Spleen (tissue), 7 donors: ENCODE measurements at regions not wholly inside any gene's neighbourhood (a gene's known extent, or its start where the extent isn't known, plus 50 kb on each side); places are given as distances from the start of the nearest gene placed in this dataset.

Experiments
- POLR2A ChIP-seq, 3 donors: fragments of 450-650 bp; IDR thresholded peaks; one replicate each; pipeline ENCODE4 v1.5.1; 2017; ENCODE audit warnings: antibody characterized with exemption in 3 of 3, mild to moderate bottlenecking in 1 of 3
- POLR2AphosphoS5 ChIP-seq, 3 donors: sonication (generic); formaldehyde crosslinking; IDR thresholded peaks; one replicate each; pipeline ENCODE4 v1.5.1; 2017; ENCODE audit warnings: antibody characterized with exemption in 3 of 3
- TF ChIP-seq, protein P1 (sequence below), 11 experiments: fragments of 200-600 bp in 7 of 11; fragments of 450-650 bp in 4 of 11; sonication (generic) in 4 of 11; IDR thresholded peaks in 8 of 11; conservative IDR thresholded peaks in 3 of 11; 1 replicate in 7 of 11; 2 replicates in 4 of 11; pipeline versions ENCODE4 v1.4.0 to v1.8.0; 2016 to 2021; ENCODE audit warnings: antibody characterized with exemption in 11 of 11, inconsistent platforms in 4 of 11, mild to moderate bottlenecking in 1 of 11
- donor health status: DM: no; HTN: no; CAD: no; lungs with moderate emphysema.
- donor health status: DM: no; HTN: no; CAD: no.
- donor health status: DM: no; HTN: no; CAD: no.

DNA sequence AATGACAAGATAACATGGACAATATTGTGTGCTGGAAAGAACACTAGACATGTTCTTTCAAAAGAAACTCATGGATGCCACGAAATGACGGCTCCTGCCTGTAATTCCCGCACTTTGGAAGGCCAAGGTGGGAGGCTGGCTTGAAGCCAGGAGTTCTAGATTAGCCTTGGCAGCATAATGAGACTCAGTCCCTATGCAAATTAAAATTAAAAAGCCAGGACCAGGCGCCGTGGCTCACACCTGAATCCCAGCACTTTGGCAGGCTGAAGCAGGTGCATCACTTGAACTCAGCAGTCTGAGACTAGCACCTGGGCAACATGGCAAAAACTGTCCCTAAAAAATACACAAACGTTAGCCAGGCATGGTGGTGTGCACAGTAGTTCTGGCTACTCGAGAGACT, 814.2 kb downstream of the BRINP1 start:
- TF ChIP-seq, protein P1, sequence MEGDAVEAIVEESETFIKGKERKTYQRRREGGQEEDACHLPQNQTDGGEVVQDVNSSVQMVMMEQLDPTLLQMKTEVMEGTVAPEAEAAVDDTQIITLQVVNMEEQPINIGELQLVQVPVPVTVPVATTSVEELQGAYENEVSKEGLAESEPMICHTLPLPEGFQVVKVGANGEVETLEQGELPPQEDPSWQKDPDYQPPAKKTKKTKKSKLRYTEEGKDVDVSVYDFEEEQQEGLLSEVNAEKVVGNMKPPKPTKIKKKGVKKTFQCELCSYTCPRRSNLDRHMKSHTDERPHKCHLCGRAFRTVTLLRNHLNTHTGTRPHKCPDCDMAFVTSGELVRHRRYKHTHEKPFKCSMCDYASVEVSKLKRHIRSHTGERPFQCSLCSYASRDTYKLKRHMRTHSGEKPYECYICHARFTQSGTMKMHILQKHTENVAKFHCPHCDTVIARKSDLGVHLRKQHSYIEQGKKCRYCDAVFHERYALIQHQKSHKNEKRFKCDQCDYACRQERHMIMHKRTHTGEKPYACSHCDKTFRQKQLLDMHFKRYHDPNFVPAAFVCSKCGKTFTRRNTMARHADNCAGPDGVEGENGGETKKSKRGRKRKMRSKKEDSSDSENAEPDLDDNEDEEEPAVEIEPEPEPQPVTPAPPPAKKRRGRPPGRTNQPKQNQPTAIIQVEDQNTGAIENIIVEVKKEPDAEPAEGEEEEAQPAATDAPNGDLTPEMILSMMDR (IDR thresholded peaks at IDR 0.05 in 8 of 11, conservative IDR thresholded peaks at IDR 0.05 in 3 of 11) = no peak
- TF ChIP-seq POLR2A (IDR thresholded peaks at IDR 0.05) (no peak), POLR2AphosphoS5 (IDR thresholded peaks at IDR 0.05) (no peak)
